Right cardiac atrium (tissue), 5 donors: ENCODE measurements at regions not wholly inside any gene's neighbourhood (a gene's known extent, or its start where the extent isn't known, plus 50 kb on each side); places are given as distances from the start of the nearest gene placed in this dataset.
"Not testable (repeated sequence)": the region's sequence is repeated elsewhere in the genome, so short reads cannot be mapped to it uniquely, and the experiment has no call there.

Experiments used
- ATAC-seq, 2 donors: fragments of 200-7000 bp; cut with Tn5 transposase; one replicate each; pipeline versions ENCODE4 v1.8.0 to v1.9.1; 2020; ENCODE audit warnings: moderate library complexity in 2 of 2, mild to moderate bottlenecking in 1 of 2
- DNase-seq, 3 donors: peaks; one replicate each; pipeline ENCODE4 v3.0.0-alpha.2; 2020
- H3K27ac ChIP-seq: one replicate; pipeline ENCODE4 v1.5.1; 2013; ENCODE audit warnings: mild to moderate bottlenecking, low read length, control low read depth, moderate library complexity
- H3K27me3 ChIP-seq: one replicate; pipeline ENCODE4 v1.6.1; 2013; ENCODE audit not compliant: control insufficient read depth, insufficient read depth
- H3K4me1 ChIP-seq: one replicate; pipeline ENCODE4 v1.6.1; 2013; ENCODE audit warnings: low read length; ENCODE audit not compliant: control insufficient read depth, insufficient read depth
- H3K4me3 ChIP-seq: one replicate; pipeline ENCODE4 v1.5.1; 2013; ENCODE audit warnings: low read length, control low read depth
- H3K9me3 ChIP-seq: one replicate; pipeline ENCODE4 v1.6.1; 2013; ENCODE audit warnings: low read length; ENCODE audit not compliant: control insufficient read depth
- WGBS: extraction: QIAGEN DNeasy Blood & Tissue Kit; methylation state at CpG from one replicate; pipeline ENCODE4 v1.1.7; 2013; 5-methylcytosine and 5-hydroxymethylcytosine counted together
- intact Hi-C, 4 donors: fragments of 100-400 bp; cut with DNase I; formaldehyde crosslinking; loops; one replicate each; pipeline versions ENCODE4 v1.11.0 to v1.14.0; 2022 to 2023
- donor health status: healthy with polysubstance abuse.
- donor health status: DM: no; HTN: yes; CAD: no.
- donor health status: DM: no; HTN: no; CAD: no.
- donor health status: DM: no; HTN: yes; CAD: no; lungs with severe emphysema.
- donor health status: DM: yes; HTN: yes; CAD: no.

- Histone ChIP-seq H3K27ac (no peak overlapping the region), H3K27me3 (no peaks in the 10 kb centered on the region), H3K4me3 (no peak overlapping the region), H3K4me1 (no peaks in the 10 kb centered on the region), H3K9me3 (no peaks in the 10 kb centered on the region)
- no peak for DNase-seq
- 66% methylated on average over 4 of the region's 4 CpGs for WGBS
- no peak for ATAC-seq
- intact Hi-C loops: no loop called here
Measured at GRCh38 chr20:4469910-4470309, 216.3 kb upstream of the PRNP start.

DNA sequence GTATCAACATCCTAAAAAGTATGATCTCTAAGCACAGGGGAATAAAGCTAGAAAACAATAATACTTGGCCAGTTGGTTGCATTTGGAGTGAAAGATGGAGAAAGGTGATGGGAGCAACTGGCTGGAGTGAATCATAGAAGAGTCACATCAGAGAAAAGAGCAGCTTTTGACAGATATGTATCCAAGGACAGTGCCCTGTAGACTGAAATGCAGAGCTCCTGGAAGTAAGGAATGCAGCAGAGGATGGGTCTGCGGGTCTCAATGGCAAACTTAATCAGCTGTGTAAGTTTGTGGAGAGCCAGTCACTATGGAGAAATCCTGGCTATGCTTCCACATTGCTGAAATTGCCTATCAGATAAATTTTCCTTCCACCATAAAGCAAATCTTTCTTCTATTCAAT, 218.1 kb upstream of the PRNP start:
- Histone ChIP-seq H3K4me3 (no peak overlapping the region), H3K4me1 (no peaks in the 10 kb centered on the region), H3K27ac (no peak overlapping the region), H3K9me3 (no peaks in the 10 kb centered on the region), H3K27me3 (no peaks in the 10 kb centered on the region)
- no peak for DNase-seq
- WGBS: 68% methylated on average over 1 of the region's 1 CpG
- no peak for ATAC-seq
- intact Hi-C loops: no loop called here

DNA sequence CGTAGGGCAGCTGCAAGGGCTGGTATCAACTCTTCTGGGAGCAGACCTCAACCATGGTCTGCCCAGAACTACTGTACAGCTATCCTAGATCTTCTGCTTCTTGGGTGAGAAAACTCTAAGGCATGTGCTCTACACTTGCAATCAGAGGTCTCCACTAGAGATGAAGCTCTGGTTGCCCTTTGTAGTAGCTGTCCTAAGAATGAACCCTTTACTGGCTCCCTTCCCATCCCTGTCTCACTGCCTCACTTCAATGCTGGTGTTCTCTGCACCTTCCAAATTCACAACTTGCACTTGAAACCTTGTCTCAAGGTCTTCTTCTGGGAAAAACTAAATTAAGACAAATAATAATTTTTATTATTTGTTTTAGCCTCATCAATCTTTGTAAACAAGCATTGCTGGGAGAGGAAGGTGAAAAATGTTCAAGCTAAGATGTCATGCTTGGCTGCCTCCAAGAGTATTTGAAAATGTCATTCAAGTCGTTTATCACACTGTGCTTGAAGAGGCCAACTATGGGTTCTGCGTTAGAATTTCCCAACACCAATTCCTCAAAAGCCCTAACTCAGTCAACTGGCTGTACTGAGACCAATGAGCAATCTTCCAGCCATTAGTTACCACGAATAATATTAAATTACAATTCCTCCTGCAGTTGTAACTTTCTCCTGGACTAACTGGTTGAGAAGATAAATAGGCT, 216.9 kb upstream of the ADRA1D start:
- intact Hi-C loops: no loop called here
- WGBS: 54% methylated on average over 4 of the region's 4 CpGs

DNA sequence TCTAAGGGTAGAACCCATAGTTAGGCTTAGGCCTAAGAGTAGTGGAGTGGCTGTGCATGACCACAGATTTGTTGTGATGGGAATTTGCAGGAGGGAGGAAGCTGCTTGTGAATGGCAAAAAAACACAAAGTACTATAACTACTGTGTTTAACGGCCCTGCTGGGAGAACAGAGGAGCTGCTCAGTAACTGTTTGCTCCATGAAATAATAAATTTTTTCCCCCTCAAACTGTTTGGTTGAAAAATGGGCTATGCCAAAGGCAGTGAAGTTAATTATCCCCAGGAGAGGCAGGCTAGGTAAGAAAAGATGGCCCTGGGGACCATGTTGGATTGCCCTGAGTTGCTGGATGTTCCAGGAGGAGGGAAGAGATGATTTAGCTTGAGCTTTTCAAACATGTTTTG, 216.1 kb upstream of the ADRA1D start:
- Histone ChIP-seq H3K27me3 (no peaks in the 10 kb centered on the region), H3K4me3 (no peak overlapping the region), H3K4me1 (no peaks in the 10 kb centered on the region), H3K27ac (no peak overlapping the region), H3K9me3 (no peaks in the 10 kb centered on the region)
- intact Hi-C loops: no loop called here
- no peak for ATAC-seq
- 77% methylated on average over 1 of the region's 1 CpG for WGBS
- no peak for DNase-seq

More for the DNA sequence above, 216.9 kb upstream of the ADRA1D start:
- ATAC-seq (no peak), DNase-seq (no peak)
- Histone ChIP-seq H3K27me3 (no peaks in the 10 kb centered on the region), H3K27ac (no peak overlapping the region), H3K4me1 (no peaks in the 10 kb centered on the region), H3K9me3 (no peaks in the 10 kb centered on the region), H3K4me3 (no peak overlapping the region)

DNA sequence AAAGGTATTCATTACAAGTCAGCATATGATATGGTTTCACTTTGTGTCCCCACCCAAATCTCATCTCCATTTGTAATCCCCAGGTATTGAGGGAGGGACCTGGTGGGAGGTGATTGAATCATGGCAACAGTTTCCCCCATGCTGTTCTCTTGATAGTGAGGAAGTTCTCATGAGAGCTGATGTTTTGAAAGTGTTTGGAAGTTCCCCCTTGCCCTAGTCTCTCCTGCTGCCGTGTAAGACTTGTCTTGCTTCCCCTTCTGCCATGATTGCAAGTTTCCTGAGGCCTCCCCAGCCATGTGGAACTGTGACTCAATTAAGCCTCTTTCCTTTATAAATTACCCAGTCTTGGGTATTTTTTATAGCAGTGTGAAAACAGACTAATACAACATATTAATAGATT, 213.7 kb upstream of the ADRA1D start:
- H3K4me3 ChIP-seq, ATAC-seq, intact Hi-C loops, H3K9me3 ChIP-seq, DNase-seq, H3K27ac ChIP-seq, H3K27me3 ChIP-seq, H3K4me1 ChIP-seq: not testable (repeated sequence)
- 52% methylated on average over 1 of the region's 1 CpG for WGBS

DNA sequence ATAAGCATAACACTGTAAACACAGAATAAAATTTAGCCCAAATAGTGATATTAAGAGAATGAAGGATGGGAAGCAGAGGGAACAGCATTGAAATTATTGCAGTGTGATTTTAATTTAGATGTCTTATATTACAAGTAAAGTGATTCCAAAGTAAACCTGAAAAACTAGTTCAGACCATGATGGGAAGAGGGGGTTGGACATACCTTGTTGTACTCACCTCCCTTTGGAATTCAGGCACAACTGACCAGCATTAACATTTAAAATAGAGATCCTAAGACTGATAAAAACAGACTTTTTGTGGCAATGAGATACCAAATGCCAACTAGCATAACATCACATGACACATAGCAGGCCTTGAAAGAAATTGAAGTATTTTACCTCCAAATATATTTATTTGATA, 210.0 kb upstream of the ADRA1D start:
- H3K27ac ChIP-seq: no peak overlapping the region
- no peaks in the 10 kb centered on the region for H3K27me3 ChIP-seq
- no peaks in the 10 kb centered on the region for H3K9me3 ChIP-seq
- no peaks in the 10 kb centered on the region for H3K4me1 ChIP-seq
- H3K4me3 ChIP-seq: no peak overlapping the region
- DNase-seq: no peak
- intact Hi-C loops: no loop called here
- no peak for ATAC-seq

DNA sequence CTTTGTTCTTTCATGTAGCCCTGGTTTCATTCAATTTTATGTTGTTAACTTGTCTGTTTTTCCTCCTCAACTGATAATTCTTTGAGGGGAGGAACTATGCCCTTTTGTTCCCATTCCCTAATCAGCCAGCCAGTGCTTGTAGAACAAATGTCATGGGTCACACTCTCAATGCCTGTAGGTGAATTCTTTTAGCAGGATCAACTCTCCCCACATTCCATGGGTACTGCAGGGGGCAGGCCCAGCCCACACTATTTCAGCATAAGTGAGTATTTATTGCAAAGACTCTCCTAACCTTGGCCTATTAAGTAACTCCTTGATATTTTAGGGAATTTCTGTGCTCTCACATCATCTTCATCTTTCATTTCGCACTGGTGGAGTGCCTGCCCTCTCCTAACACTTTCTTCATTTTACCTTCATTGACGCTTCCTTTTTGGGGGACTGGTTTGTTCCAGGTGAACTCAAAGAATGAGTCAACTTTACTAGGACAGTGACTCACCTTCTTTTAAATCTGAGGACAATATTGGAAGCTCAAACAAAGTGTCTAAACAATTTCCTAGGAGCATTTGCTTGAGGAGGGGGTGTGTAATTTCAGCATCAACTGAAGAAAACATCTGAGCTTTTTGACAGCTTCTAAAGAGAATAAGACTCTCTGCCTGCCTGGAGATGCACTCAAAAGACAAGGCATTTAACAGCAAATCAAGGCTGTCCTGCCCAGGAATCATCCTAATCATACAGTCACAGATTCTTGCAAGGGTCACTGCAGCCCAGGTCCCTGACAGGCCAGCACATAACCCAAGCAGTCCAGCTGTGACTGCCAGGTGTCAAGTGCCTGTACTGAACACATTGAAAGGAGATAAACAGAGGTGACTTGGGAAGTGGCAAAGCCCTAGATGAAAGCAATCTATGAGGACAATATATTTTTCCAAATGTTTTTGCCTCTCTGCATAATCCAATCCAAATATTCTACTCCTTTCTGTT, 208.8 kb upstream of the ADRA1D start:
- WGBS: 87% methylated on average over 2 of the region's 2 CpGs
- DNase-seq: no peak

GRCh38 chr20:4455996-4456395, 206.9 kb upstream of the ADRA1D start:
- intact Hi-C loops: no loop called here
- DNase-seq (no peak), ATAC-seq (no peak)
- WGBS: 86% methylated on average over 4 of the region's 4 CpGs
- Histone ChIP-seq H3K4me3 (no peak overlapping the region), H3K4me1 (no peaks in the 10 kb centered on the region), H3K9me3 (no peaks in the 10 kb centered on the region), H3K27me3 (no peaks in the 10 kb centered on the region), H3K27ac (no peak overlapping the region)

More for the DNA sequence above, 208.8 kb upstream of the ADRA1D start:
- peak in 1 of 2 donors; percentile 40 for ATAC-seq
- Histone ChIP-seq H3K9me3 (no peaks in the 10 kb centered on the region), H3K27me3 (no peaks in the 10 kb centered on the region), H3K27ac (no peak overlapping the region), H3K4me1 (no peaks in the 10 kb centered on the region), H3K4me3 (no peak overlapping the region)
- intact Hi-C loops: no loop called here

GRCh38 chr20:4455301-4455701, 206.2 kb upstream of the ADRA1D start:
- H3K27ac ChIP-seq: no peak overlapping the region
- H3K9me3 ChIP-seq: no peaks in the 10 kb centered on the region
- H3K4me3 ChIP-seq: no peak overlapping the region
- DNase-seq (no peak), ATAC-seq (no peak)
- H3K27me3 ChIP-seq: no peaks in the 10 kb centered on the region
- 88% methylated on average over 1 of the region's 1 CpG for WGBS
- intact Hi-C loops: no loop called here
- H3K4me1 ChIP-seq: no peaks in the 10 kb centered on the region

- H3K27me3 ChIP-seq: no peaks in the 10 kb centered on the region
- WGBS: 71% methylated on average over 4 of the region's 4 CpGs
- intact Hi-C loops: no loop called here
- no peak overlapping the region for H3K27ac ChIP-seq
- DNase-seq (no peak), ATAC-seq (no peak)
- H3K4me1 ChIP-seq: no peaks in the 10 kb centered on the region
- no peak overlapping the region for H3K4me3 ChIP-seq
- no peaks in the 10 kb centered on the region for H3K9me3 ChIP-seq
Measured at GRCh38 chr20:4454111-4454510, 205.0 kb upstream of the ADRA1D start.

DNA sequence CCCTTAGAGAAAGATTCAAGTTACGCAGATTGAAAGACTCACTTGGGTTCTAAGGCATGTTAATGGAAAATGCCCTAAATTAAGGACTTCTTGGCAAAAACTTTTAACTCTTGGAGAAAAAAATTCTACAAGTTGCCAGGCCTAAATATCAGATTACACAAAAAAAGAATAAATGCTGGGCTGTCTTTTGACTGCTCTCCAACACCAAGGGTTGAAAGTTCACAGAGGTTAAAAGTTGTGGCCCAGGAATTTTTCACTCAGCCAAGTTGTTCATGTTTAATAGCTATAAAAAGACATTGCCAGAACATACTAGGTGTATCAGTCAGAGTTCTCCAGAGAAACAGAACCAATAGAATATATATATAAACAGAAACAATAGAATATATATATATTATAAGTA, 204.3 kb upstream of the ADRA1D start:
- no peak for DNase-seq
- 83% methylated on average over 1 of the region's 1 CpG for WGBS
- intact Hi-C loops: no loop called here
- ATAC-seq: no peak
- Histone ChIP-seq H3K27me3 (no peaks in the 10 kb centered on the region), H3K27ac (no peak overlapping the region), H3K4me1 (no peaks in the 10 kb centered on the region), H3K9me3 (no peaks in the 10 kb centered on the region), H3K4me3 (no peak overlapping the region)
